Stimulated activated CD8-positive, alpha-beta memory T cell treated with anti-CD3 and anti-CD28 coated beads, Interleukin-4, amount 100 ng/mL, for 1 hour (primary cell): ENCODE measurements at regions not wholly inside any gene's neighbourhood (a gene's known extent, or its start where the extent isn't known, plus 50 kb on each side); places are given as distances from the start of the nearest gene placed in this dataset.
"Not testable (repeated sequence)": the region's sequence is repeated elsewhere in the genome, so short reads cannot be mapped to it uniquely, and the experiment has no call there.

Source experiments
- DNase-seq, 2 donors: peaks; one replicate each; pipeline ENCODE4 v3.0.0-alpha.2; 2020; ENCODE audit warnings: low read depth in 2 of 2, low spot score in 1 of 2

DNA sequence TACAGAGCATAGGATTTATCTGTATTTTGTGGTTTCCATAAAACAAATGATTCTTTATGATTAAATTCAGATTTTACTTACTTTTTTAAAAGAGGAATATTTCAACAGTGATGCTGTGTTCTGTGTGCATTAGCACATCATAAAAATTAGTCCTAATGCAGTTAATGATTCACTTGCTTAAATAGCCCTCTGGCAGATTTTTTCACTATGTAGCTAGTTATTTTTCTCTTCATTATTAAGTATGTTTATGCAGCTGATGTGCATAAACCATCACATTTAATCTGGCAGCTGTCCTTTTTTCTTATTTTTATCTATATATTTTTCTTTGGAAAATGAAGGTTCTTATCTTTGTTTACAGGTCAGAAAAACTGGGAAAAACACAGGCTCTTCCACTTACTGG lies 127.2 kb downstream of the ZNF486 start:
- no peak for DNase-seq

DNA sequence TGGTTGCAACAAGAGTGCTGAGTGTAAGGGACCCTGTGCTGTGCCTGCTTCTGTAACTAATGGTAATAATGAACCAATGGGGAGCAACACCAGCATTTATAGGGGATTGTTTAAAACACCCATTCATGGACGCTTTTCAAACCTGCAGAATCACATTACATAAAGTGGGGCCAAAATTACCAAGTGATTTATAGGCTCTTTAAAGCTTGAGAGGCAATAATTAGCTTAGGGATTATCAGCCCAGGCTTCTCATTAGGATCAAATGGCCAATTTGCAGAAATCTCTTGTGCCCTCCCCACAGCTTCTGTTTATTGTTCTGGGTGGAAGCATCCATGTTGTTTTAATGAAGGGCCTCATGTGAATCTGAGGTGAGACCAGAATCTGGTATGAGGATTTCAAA lies 125.5 kb downstream of the ZNF486 start:
- not testable (repeated sequence) for DNase-seq

DNA sequence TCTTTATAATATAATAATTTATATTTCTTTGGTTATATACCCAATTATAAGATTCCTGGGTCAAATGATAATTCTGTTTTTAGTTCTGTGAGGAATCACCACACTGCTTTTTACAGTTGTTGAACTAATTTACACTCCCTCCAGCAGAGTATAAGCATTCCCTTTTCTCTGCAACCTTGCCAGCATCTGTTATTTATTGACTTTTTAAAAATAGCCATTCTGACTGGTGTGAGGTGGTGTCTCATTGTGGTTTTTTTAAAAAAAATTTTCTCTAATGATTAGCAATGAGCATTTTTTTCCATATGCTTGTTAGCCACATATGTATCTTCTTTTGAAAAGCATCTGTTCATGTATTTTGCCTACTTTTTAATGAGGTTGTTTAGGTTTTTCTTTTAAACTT lies 122.2 kb downstream of the ZNF486 start:
- no peak for DNase-seq

DNA sequence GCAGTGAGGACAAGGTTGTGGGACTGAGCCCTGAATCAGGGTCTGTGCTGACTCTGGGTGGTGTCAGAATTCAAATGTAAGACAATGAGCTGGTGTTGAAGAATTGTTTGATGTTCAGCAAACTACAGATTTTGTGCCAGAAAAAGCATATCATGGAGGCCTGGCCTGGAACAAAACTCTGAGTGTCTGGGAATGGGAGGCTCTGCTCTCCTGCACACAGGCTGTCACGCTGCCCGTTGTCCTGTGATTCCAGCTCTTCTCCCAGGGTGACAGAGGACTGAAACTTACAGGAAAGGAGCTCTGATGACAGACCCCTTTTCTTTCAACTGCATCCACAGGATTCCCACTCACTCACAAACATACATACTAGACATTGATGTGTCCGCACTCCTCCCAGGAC lies 120.1 kb downstream of the ZNF486 start:
- no peak for DNase-seq

DNA sequence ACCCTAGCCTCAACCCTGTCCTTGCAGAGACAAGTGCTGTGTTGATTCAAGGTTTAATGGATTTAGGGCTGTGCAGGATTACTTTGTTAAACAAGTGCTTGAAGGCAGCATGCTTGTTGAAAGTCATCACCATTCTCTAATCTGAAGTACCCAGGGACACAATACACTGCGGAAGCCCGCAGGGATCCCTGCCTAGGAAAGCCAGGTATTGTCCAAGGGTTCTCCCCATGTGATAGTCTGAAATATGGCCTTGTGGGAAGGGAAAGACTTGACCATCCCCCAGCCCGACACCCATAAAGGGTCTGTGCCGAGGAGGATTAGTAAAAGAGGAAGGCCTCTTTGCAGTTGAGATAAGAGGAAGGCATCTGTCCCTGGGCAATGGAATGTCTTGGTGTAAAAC lies 118.9 kb downstream of the ZNF486 start:
- DNase-seq, result not testable (repeated sequence)

DNA sequence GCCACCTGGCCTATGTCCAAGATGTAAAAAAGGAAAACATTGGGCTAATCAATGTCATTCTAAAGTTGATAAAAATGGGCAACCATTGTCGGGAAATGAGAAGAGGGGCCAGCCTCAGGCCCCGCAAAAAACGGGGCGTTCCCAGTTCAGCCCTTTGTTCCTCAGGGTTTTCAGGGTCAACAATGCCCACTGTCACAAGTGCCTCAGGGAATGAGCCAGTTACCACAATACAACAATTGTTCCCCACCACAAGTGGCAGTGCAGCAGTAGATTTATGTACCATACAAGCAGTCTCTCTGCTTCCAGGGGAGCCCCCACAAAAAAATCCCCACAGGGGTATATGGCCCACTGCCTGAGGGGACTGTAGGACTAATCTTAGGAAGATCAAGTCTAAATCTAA lies 112.5 kb downstream of the ZNF486 start:
- no peak for DNase-seq

DNA sequence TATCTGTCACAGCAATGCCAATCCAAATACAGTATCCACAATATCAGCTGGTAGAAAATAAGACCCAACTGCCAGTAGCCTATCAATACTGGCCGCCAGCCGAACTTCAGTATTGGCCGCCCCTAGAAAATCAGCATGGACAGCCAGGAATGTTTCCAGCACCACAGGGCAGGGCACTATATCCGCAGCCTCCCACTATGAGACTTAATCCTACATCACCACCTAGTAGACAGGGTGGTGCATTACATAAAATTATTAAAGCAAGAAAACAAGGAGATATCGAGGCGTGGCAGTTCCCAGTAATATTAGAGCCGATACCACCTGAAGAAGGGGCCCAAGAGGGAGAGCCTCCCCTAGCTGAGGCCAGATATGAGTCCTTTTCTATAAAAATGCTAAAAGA lies 111.3 kb downstream of the ZNF486 start:
- DNase-seq, result no peak

DNA sequence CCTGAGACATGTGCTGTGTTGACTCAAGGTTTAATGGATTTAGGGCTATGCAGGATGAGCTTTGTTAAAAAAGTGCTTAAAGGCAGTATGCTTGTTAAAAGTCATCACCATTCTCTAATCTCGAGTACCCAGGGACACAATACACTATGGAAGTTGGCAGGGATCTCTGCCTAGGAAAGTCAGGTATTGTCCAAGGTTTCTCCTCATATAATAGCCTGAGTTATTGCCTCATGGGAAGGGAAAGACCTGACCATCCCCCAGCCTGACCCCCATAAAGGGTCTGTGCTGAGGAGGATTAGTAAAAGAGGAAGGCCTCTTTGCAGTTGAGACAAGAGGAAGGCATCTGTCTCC lies 109.7 kb downstream of the ZNF486 start:
- DNase-seq, result not testable (repeated sequence)

DNA sequence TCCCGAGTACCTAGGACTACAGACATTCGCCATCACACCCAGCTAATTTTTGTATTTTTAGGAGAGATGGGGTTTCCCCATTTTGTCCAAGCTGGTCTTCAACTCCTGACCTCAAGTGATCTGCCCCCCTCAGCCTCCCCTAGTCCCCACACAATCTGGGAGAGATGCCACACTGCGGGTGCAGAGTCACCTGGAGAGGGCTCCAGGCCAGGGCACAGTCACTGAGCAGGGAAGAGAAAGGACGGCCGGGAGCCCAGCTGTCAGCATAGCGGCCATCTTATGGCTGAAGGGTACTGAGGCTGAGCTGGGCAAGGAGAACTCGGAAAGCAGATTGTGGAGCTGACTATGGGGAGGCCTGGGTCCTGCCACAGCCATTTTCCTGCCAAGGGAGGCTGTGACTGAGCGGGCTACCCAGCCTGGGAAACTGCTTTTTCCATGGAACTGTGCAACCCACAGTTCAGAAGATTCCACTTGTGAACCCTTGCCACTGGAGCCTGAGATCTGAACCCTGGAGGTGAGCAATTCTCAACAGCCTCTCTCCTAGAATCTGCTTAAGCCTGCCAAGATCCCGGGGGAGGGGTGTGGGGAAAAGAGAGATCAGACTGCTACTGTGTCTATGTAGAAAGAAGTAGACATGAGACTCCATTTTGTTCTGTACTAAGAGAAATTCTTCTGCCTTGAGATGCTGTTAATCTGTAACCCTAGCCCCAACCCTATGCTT lies 109.2 kb downstream of the ZNF486 start:
- no peak for DNase-seq

DNA sequence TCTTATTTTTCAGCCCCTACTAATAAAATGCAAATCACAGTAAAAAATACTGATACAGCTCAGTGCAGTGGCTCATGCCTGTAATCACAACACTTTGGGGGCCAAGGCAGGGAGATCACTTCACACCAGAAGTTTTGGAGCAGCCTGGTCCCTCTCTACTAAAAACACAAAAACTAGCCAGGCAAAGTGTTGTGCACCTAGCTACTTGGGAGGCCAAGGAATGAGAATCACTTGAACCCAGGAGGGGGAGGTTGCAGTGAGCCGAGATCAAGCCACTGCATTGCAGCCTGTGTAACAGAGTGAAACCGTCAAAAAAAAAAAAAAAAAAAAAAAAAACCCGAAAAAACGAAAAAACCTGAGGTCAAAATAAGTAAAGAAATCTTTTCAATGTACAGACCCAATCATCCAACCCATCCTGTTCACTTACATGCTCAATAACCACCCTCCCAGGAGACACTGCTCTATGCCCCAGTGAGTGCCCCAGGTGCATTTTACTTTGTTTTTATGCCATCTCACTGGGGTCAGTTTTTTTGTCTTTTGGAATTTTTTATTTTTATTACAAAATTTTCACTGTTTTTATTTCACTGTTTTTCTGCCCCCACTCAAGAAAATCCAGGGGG lies 107.0 kb downstream of the ZNF486 start:
- no peak for DNase-seq

DNA sequence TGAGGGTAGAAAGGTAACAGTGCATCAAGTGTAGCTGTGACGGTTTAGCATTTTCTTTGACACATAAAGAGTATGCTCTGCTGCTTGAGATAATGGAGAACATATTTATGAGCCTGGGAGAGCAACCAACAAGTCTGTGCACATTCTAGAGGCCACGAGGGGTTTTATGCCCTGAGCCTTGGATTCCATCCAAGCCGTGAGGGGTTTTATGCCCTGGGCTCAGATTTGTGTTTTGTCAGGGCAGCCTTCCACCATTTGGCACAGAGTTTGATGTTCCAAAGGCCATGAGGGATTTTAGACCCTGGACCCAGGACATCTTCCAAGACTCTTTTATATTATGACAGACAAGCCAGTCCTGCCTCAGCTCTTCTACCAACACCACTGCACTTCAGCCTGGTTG lies 106.4 kb downstream of the ZNF486 start:
- DNase-seq, result no peak

DNA sequence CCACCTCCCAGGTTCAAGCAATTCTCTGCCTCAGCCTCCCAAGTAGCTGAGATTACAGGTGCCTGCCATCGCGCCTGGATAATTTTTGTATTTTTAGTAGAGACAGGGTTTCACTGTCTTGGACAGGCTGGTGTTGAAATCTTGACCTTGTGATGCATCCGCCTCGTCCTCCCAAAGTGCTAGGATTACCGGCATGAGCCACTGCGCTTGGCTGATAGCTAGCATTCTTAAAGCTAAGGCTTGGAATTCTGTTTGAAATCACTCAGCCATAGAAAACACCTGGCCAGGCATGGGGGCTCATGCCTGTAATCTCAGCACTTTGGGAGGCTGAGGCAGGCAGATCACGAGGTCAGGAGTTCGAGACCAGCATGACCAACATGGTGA lies 105.6 kb downstream of the ZNF486 start:
- not testable (repeated sequence) for DNase-seq

DNA sequence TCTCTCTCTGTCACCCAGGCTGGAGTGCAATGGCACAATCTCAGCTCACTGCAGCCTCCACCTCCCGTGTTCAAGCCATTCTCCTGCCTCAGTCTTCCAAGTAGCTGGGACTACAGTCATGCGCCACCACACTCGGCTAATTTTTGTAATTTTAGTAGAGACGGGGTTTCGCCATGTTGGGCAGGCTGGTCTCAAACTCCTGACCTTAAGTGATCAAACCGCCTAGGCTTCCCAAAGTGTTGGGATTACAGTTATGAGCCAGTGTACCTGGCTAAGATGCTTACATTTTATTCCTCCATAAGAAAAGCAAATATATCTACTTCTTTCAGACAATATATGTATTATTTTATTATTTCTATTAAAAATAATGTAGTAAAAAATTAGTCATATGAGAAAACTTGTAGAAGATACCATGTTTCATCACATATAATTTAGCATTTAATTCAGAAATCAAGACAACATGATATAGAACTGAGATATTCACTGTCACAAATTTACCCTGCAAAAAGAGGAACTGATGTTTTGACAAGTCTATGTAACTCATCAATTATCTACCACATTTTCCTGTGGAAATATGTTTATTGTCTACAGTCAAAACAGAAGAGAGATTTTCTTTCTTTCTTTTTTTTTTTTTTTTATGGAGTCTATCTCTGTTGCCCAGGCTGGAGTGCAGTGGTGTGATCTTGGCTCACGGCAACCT lies 105.1 kb downstream of the ZNF486 start:
- DNase-seq, result not testable (repeated sequence)

DNA sequence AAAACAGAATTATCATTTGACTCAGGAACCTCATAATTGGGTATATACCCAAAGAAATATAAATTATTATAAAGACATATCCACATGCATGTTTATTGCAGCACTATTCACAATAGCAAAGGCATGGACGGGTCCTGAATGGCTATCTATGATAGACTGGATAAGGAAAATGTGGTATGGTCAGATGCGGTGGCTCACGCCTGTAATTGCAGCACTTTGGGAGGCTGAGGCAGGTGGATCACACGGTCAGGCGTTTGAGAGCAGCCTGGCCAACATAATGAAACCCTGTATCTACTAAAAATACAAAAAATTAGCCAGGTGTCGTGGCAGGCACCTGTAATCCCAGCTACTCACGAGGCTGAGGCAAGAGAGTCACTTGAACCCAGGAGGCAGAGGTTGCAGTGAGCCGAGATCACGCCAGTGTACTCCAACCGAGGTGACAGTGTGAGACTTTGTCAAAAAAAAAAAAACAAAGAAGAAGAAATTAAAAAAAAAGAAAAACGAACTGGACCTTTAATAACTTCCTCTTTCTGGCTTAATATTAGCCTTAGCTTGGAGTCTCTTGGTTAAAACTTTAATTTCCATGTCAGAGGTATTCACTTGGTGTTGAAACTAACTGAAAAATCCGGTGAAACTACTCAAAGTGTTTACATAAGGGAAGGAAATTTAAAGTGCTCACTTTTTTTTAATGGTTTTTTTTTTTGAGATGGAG lies 104.4 kb downstream of the ZNF486 start:
- DNase-seq, result no peak

DNA sequence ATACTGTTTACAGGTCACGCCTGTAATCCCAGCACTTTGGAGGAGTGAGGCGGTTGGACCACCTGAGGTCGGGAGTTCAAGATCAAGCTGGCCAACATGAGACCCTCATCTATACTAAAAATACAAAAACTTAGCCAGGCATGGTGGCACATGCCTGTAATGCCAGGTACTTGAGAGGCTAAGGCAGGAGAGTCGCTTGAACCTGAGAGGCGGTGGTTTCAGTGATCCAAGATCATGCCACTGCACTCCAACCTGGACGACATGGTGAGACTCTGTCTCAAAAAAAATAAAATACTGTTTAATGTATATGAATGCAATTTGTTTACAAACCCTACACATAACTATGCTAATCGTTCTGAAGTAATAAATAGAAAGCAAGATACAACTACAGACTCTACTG lies 102.4 kb downstream of the ZNF486 start:
- no peak for DNase-seq

DNA sequence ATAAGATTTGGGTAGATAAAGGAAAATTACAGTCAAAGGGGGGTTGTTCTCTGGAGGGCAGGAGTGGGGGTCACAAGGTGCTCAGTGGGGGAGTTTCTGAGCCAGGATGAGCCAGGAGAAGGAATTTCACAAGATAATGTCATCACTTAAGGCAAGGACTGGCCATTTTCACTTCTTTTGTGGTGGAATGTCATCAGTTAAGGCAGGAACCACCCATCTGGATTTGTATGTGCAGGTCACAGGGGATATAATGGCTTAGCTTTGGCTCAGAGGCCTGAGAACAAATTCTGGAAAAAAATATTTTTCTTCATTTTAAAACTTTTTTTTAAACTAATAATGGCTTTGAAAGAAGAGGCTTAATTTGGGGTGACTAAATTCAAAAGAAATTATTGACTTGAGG lies 94.5 kb downstream of the ZNF486 start:
- not testable (repeated sequence) for DNase-seq

DNA sequence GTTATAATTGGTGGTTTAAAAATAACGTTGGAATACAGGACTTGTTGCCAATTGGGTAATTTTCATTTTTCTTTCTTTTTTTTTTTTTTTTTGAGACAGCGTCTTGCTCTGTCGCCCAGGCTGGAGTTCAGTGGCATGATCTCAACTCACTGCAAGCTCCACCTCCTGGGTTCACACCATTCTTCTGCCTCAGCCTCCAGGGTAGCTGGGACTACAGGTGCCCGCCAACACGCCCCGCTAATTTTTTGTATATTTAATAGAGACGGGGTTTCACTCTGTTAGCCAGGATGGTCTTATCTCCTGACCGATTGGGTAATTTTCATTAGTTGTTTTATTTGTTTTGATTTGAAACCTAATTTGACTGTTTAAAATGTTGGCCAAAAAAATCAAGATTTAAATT lies 93.7 kb downstream of the ZNF486 start:
- not testable (repeated sequence) for DNase-seq

DNA sequence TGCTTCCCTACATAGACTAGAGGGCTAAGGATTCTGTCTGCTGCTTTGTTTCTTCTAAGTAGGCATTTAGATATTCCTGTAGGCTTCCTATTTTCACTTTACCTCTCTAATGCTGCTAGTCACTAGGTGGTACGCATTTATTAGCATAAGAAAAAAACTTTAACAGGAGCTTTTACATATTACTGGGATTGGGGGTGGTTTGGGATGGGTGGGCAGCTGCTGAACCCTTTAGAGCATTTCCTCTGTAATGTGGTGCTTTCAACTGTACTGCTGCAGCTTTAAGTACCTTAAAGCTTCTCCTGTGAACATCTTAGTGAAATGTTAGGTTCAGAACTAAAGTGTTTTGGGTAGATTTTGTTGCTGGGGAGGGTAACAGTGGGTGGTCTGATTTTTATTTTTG lies 92.6 kb downstream of the ZNF486 start:
- DNase-seq, result no peak

DNA sequence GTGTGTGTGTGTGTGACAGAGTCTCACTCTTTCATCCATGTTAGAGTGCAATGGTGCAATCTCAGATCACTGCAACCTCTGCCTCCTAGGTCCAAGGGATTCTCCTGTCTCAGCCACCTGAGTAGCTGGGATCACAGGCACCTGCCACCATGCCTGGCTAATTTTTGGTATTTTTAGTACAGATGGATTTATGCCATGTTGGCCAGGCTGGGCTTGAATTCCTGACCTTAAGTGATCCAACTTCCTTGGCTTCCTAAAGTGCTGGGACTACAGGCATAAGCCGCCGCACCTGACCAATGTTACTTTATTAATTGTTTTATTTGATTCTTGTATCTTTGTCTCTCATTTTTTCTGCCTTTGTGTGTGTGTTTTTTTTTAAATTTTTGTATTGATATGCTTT lies 89.6 kb downstream of the ZNF486 start:
- no peak for DNase-seq

DNA sequence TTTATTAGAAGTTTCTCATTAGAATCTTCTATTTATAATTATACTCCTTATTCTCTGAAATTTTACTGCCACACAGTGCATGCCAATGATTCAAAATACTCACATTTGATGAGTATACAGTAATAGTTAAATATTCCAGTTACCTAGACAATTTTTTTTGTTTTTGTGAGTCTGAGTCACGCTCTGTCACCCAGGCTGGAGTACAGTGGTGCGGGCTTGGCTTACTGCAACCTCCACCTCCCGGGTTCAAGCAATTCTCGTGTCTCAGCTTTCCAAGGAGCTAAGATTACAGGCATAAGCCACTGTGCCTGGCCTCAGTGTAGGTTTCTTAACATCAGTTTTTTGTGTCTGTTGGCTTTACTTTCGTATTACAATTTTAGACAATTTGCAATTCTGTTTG lies 87.1 kb downstream of the ZNF486 start:
- no peak for DNase-seq

DNA sequence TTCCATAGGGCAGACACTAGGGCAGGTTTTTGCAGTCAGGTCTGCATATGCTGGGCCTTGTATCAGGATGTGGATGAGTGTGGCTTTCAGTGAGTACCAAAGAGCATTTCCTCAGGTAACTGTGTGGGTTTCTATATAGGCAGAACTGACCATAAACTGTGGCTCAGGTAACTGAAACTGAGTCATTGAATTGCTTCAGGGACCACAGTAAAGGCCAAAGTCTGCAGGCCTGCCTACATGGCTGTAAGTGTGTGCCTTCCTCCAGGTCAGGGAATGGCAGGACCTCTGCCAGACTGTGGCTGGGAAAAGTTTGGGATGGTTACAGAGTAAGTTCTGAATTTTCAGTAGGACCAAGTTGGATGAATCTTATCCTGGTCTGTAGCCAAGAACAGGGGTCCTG lies 85.6 kb downstream of the ZNF486 start:
- no peak for DNase-seq

DNA sequence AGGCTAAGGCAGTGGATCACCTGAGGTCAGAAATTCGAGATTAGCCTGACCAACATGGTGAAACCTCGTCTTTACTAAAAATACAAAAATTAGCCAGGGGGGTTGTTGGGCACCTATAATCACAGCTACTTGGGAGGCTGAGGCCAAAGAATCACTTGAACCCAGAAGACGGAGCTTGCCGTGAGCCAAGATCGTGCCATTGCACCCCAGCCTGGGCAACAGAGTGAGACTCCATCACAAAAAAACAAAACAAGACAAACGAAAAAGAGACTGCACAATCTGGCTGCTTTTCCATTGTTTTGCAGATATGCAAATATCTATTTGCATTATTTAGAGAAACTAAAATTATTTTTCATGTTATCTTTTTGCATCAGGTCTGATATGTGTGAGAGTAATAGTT lies 83.6 kb downstream of the ZNF486 start:
- no peak for DNase-seq
